SK-N-SH treated with all-trans-retinoic acid at 6 μM for 48 hours (cell line): ENCODE measurements at regions not wholly inside any gene's neighbourhood (a gene's known extent, or its start where the extent isn't known, plus 50 kb on each side); places are given as distances from the start of the nearest gene placed in this dataset.

Source experiments
- CSDC2 ChIP-seq: fragments of 250-450 bp; sonication (Bioruptor Pico); IDR thresholded peaks from 2 replicates; pipeline ENCODE4 v1.5.0; 2020; ENCODE audit warnings: mild to moderate bottlenecking, moderate library complexity
- RARB ChIP-seq: fragments of 250-450 bp; sonication (Bioruptor Pico); IDR thresholded peaks from 2 replicates; pipeline ENCODE4 v1.8.0; 2021; ENCODE audit warnings: mild to moderate bottlenecking, moderate library complexity
- TCF4 ChIP-seq: fragments of 250-450 bp; sonication (Bioruptor Pico); IDR thresholded peaks from 2 replicates; pipeline ENCODE4 v1.8.0; 2021; ENCODE audit warnings: mild to moderate bottlenecking, moderate library complexity, borderline replicate concordance
- ZFP3 ChIP-seq: fragments of 250-450 bp; sonication (Bioruptor Pico); IDR thresholded peaks from 2 replicates; pipeline ENCODE4 v1.5.0; 2020; ENCODE audit warnings: mild to moderate bottlenecking, moderate library complexity
- ZNF565 ChIP-seq: fragments of 450-650 bp; formaldehyde crosslinking; conservative IDR thresholded peaks from 2 replicates; pipeline ENCODE4 v1.5.0; 2020; ENCODE audit warnings: low read depth, mild to moderate bottlenecking, moderate library complexity
- TF ChIP-seq, protein P1 (sequence below): fragments of 250-450 bp; sonication (Bioruptor Pico); IDR thresholded peaks from 2 replicates; pipeline ENCODE4 v1.5.1; 2020; ENCODE audit warnings: low read depth, mild to moderate bottlenecking, moderate library complexity
- TF ChIP-seq, protein P2 (sequence below): fragments of 250-450 bp; sonication (Bioruptor Pico); IDR thresholded peaks from 2 replicates; pipeline ENCODE4 v1.8.0; 2020; ENCODE audit warnings: mild to moderate bottlenecking, moderate library complexity, borderline replicate concordance

DNA sequence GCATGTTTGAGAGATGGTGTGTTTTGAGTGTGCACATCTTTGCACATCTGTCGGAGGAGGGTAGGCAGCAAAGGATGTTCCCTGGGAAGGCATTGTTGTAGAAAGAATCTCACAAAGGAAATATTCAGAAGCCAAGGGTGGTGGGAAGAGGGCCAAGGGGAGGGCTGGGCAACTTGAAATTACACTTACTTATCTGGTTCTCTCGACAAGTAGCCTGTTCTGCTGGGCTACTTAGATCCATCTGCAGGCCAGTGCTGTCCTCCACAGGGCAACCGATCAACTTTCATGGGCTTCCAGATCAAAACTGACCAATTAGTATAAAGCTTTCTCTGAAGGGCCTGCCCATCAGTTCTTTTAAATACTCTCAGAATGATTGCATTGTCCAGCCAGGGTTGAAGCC lies 495.2 kb downstream of the GADD45G start:
- TF ChIP-seq, protein P1, sequence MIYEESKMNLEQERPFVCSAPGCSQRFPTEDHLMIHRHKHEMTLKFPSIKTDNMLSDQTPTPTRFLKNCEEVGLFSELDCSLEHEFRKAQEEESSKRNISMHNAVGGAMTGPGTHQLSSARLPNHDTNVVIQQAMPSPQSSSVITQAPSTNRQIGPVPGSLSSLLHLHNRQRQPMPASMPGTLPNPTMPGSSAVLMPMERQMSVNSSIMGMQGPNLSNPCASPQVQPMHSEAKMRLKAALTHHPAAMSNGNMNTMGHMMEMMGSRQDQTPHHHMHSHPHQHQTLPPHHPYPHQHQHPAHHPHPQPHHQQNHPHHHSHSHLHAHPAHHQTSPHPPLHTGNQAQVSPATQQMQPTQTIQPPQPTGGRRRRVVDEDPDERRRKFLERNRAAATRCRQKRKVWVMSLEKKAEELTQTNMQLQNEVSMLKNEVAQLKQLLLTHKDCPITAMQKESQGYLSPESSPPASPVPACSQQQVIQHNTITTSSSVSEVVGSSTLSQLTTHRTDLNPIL (CRISPR knock-in tag): no peak
- no peak for TF ChIP-seq ZNF565 (CRISPR knock-in tag)
- TF ChIP-seq TCF4 (CRISPR knock-in tag): no peak
- TF ChIP-seq ZFP3: no peak
- TF ChIP-seq RARB (CRISPR knock-in tag): no peak
- no peak for TF ChIP-seq CSDC2 (CRISPR knock-in tag)
- TF ChIP-seq, protein P2, sequence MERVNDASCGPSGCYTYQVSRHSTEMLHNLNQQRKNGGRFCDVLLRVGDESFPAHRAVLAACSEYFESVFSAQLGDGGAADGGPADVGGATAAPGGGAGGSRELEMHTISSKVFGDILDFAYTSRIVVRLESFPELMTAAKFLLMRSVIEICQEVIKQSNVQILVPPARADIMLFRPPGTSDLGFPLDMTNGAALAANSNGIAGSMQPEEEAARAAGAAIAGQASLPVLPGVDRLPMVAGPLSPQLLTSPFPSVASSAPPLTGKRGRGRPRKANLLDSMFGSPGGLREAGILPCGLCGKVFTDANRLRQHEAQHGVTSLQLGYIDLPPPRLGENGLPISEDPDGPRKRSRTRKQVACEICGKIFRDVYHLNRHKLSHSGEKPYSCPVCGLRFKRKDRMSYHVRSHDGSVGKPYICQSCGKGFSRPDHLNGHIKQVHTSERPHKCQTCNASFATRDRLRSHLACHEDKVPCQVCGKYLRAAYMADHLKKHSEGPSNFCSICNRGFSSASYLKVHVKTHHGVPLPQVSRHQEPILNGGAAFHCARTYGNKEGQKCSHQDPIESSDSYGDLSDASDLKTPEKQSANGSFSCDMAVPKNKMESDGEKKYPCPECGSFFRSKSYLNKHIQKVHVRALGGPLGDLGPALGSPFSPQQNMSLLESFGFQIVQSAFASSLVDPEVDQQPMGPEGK (CRISPR knock-in tag): no peak
